Ishikawa (cell line): ENCODE measurements at regions not wholly inside any gene's neighbourhood (a gene's known extent, or its start where the extent isn't known, plus 50 kb on each side); places are given as distances from the start of the nearest gene placed in this dataset.

Experiments used
- CREB1 ChIP-seq: IDR thresholded peaks from 2 replicates; pipeline ENCODE4 v1.6.1; 2012; ENCODE audit warnings: low read depth
- EGR1 ChIP-seq: IDR thresholded peaks from 2 replicates; pipeline ENCODE4 v1.6.1; 2012
- EP300 ChIP-seq: IDR thresholded peaks from 2 replicates; pipeline ENCODE4 v1.6.1; 2012; ENCODE audit warnings: borderline replicate concordance
- FOXM1 ChIP-seq: IDR thresholded peaks from 2 replicates; pipeline ENCODE4 v1.6.1; 2012; ENCODE audit warnings: low read depth, borderline replicate concordance
- RAD21 ChIP-seq: IDR thresholded peaks from 2 replicates; pipeline ENCODE4 v1.6.1; 2012; ENCODE audit warnings: low read depth
- TAF1 ChIP-seq: IDR thresholded peaks from 2 replicates; pipeline ENCODE4 v1.6.1; 2012; ENCODE audit warnings: low read depth, mild to moderate bottlenecking
- YY1 ChIP-seq: IDR thresholded peaks from 2 replicates; pipeline ENCODE4 v1.6.1; 2012; ENCODE audit warnings: low read depth
- TF ChIP-seq, protein P1 (sequence below): IDR thresholded peaks from 2 replicates; pipeline ENCODE4 v1.6.1; 2012
- TF ChIP-seq, protein P2 (sequence below): IDR thresholded peaks from 2 replicates; pipeline ENCODE4 v1.6.1; 2012; ENCODE audit warnings: low read depth, mild to moderate bottlenecking
- TF ChIP-seq, protein P3 (sequence below): IDR thresholded peaks from 2 replicates; pipeline ENCODE4 v1.6.1; 2012

DNA sequence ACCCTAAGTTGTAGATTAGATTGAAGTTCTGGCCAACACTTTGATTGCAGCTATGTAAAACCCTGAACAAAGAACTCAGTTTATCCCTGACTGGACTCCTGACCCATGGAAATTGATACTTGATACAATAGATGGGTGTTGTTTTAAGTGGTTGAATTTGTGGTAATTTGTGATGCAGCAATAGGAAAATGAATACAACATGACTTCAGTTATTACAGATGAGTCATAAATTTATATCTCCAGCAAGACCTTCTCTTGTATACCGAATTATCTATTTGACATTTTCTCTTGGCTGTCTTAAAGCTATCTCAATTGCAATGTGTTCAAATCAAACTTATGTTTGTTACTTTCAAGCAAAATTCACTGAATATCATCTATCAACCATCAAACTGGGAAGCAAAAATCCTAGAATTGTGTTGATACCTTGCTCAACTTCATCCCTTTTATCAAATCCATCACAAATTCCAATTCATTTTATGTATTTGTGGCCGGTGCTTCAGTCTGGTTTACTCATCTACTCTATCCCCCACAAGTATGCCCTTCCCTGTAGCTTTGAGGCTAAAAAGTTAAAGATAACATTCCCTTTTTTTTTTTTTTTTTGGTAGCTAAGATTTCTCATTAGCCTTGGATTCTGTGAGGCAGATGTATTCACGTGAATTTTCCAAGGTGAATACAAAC is 129.4 kb upstream of the CENPW start:
- no peak for TF ChIP-seq EP300
- TF ChIP-seq EGR1: no peak
- no peak for TF ChIP-seq YY1
- TF ChIP-seq TAF1: no peak
- TF ChIP-seq, protein P1, sequence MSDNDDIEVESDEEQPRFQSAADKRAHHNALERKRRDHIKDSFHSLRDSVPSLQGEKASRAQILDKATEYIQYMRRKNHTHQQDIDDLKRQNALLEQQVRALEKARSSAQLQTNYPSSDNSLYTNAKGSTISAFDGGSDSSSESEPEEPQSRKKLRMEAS: no peak
- no peak for TF ChIP-seq FOXM1
- TF ChIP-seq, protein P2, sequence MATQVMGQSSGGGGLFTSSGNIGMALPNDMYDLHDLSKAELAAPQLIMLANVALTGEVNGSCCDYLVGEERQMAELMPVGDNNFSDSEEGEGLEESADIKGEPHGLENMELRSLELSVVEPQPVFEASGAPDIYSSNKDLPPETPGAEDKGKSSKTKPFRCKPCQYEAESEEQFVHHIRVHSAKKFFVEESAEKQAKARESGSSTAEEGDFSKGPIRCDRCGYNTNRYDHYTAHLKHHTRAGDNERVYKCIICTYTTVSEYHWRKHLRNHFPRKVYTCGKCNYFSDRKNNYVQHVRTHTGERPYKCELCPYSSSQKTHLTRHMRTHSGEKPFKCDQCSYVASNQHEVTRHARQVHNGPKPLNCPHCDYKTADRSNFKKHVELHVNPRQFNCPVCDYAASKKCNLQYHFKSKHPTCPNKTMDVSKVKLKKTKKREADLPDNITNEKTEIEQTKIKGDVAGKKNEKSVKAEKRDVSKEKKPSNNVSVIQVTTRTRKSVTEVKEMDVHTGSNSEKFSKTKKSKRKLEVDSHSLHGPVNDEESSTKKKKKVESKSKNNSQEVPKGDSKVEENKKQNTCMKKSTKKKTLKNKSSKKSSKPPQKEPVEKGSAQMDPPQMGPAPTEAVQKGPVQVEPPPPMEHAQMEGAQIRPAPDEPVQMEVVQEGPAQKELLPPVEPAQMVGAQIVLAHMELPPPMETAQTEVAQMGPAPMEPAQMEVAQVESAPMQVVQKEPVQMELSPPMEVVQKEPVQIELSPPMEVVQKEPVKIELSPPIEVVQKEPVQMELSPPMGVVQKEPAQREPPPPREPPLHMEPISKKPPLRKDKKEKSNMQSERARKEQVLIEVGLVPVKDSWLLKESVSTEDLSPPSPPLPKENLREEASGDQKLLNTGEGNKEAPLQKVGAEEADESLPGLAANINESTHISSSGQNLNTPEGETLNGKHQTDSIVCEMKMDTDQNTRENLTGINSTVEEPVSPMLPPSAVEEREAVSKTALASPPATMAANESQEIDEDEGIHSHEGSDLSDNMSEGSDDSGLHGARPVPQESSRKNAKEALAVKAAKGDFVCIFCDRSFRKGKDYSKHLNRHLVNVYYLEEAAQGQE: no peak
- no peak for TF ChIP-seq CREB1
- no peak for TF ChIP-seq RAD21
- TF ChIP-seq, protein P3, sequence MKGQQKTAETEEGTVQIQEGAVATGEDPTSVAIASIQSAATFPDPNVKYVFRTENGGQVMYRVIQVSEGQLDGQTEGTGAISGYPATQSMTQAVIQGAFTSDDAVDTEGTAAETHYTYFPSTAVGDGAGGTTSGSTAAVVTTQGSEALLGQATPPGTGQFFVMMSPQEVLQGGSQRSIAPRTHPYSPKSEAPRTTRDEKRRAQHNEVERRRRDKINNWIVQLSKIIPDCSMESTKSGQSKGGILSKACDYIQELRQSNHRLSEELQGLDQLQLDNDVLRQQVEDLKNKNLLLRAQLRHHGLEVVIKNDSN: no peak
